OCI-LY3 (cell line): ENCODE measurements at regions not wholly inside any gene's neighbourhood (a gene's known extent, or its start where the extent isn't known, plus 50 kb on each side); places are given as distances from the start of the nearest gene placed in this dataset.

Experiments
- CTCF ChIP-seq: fragments of 200-600, 300-600 bp; sonication (generic); IDR thresholded peaks from 2 replicates; pipeline ENCODE4 v1.5.1; 2014; ENCODE audit warnings: antibody characterized with exemption, low read length, low read depth
- EZH2phosphoT487 ChIP-seq: fragments of 200-600 bp; shearing (Covaris generic); IDR thresholded peaks from 2 replicates; pipeline ENCODE4 v1.6.1; 2018; ENCODE audit warnings: antibody characterized with exemption, mixed run types, low read depth

GRCh38 chr5:167226386-167226785 is 1065.1 kb upstream of the WWC1 start:
- TF ChIP-seq CTCF (no peak), EZH2phosphoT487 (no peak)
